H1 (cell line): ENCODE measurements at regions not wholly inside any gene's neighbourhood (a gene's known extent, or its start where the extent isn't known, plus 50 kb on each side); places are given as distances from the start of the nearest gene placed in this dataset.

Source experiments
- CTCF ChIA-PET: fragments of 300-600 bp; sonication (Branson Sonifier 250); formaldehyde crosslinking; loops from one replicate; lab custom pipeline; 2021; ENCODE audit not compliant: partially characterized antibody; lab: Charles Lee
- POLR2A ChIA-PET: fragments of 300-600 bp; sonication (Branson Sonifier 250); formaldehyde crosslinking; loops from one replicate; lab custom pipeline; 2021; ENCODE audit warnings: inconsistent platforms; ENCODE audit not compliant: partially characterized antibody; lab: Charles Lee
- DNase-seq, 2 experiments: peaks; one replicate each; pipeline versions ENCODE4 v3.0.0 to v3.0.0-alpha.2; 2010 to 2022; ENCODE audit warnings: low spot score in 2 of 2, low read depth in 1 of 2, mixed read lengths in 1 of 2
- FAIRE-seq: peaks from 2 replicates; lab custom pipeline; 2011; peaks lifted over from hg19 to GRCh38; lab: Jason Lieb, UNC
- H2AFZ ChIP-seq: 2 replicates; pipeline ENCODE4 v1.8.1; 2012; ENCODE audit warnings: low read length, inconsistent platforms
- H2AK5ac ChIP-seq: 2 replicates; pipeline ENCODE4 v1.6.1; 2013; ENCODE audit warnings: low read depth, low read length
- H2BK120ac ChIP-seq: replicated peaks from 2 replicates; pipeline ENCODE3; 2013; ENCODE audit warnings: low read depth, low read length, inconsistent platforms
- H2BK12ac ChIP-seq: 2 replicates; pipeline ENCODE4 v1.6.1; 2013; ENCODE audit warnings: low read depth, low read length
- H2BK15ac ChIP-seq: 2 replicates; pipeline ENCODE4 v1.6.1; 2013; ENCODE audit warnings: low read length
- H2BK20ac ChIP-seq: 2 replicates; pipeline ENCODE4 v1.6.1; 2013; ENCODE audit warnings: low read length
- H2BK5ac ChIP-seq: 2 replicates; pipeline ENCODE4 v1.6.1; 2013; ENCODE audit warnings: low read depth, low read length
- H3K14ac ChIP-seq: 2 replicates; pipeline ENCODE4 v1.6.1; 2013; ENCODE audit warnings: inconsistent platforms; ENCODE audit not compliant: insufficient read length
- H3K18ac ChIP-seq: 2 replicates; pipeline ENCODE4 v1.6.1; 2013; ENCODE audit warnings: low read length; ENCODE audit errors: extremely low read depth
- H3K23ac ChIP-seq: 2 replicates; pipeline ENCODE4 v1.6.1; 2013; ENCODE audit warnings: inconsistent platforms; ENCODE audit not compliant: insufficient read length
- H3K23me2 ChIP-seq: 2 replicates; pipeline ENCODE4 v1.6.1; 2013; ENCODE audit warnings: low read depth, low read length
- H3K27ac ChIP-seq: 2 replicates; pipeline ENCODE4 v1.6.1; 2011; ENCODE audit warnings: low read depth, low read length, inconsistent platforms
- H3K27me3 ChIP-seq, 4 experiments: replicated peaks in 1 of 4; 1 replicate in 1 of 4; 2 replicates in 3 of 4; pipeline versions ENCODE4 v1.6.1 to v1.8.1; 2011 to 2013; ENCODE audit warnings: low read length in 3 of 4, mild to moderate bottlenecking in 3 of 4, inconsistent platforms in 2 of 4, mixed read lengths in 2 of 4, moderate library complexity in 1 of 4; ENCODE audit not compliant: control insufficient read depth in 3 of 4, insufficient read depth in 3 of 4; ENCODE audit errors: extremely low read depth in 1 of 4
- H3K36me3 ChIP-seq, 4 experiments: 2 replicates each; pipeline versions ENCODE4 v1.6.1 to v1.8.1; 2011 to 2013; ENCODE audit warnings: mild to moderate bottlenecking in 4 of 4, low read length in 3 of 4, moderate library complexity in 2 of 4, control low read depth in 1 of 4, inconsistent platforms in 1 of 4; ENCODE audit not compliant: insufficient read depth in 4 of 4, control insufficient read depth in 2 of 4
- H3K4ac ChIP-seq: replicated peaks from 2 replicates; pipeline ENCODE3; 2013; ENCODE audit warnings: low read length, low read depth, mixed read lengths, inconsistent platforms; ENCODE audit not compliant: insufficient read length
- H3K4me1 ChIP-seq, 4 experiments: replicated peaks in 1 of 4; 1 replicate in 1 of 4; 2 replicates in 3 of 4; pipeline versions ENCODE4 v1.6.1 to v1.8.1; 2011 to 2013; ENCODE audit warnings: low read length in 3 of 4, inconsistent platforms in 2 of 4, mixed read lengths in 1 of 4; ENCODE audit not compliant: insufficient read depth in 4 of 4, control insufficient read depth in 3 of 4
- H3K4me2 ChIP-seq, 2 experiments: 2 replicates each; pipeline versions ENCODE4 v1.6.1 to v1.8.1; 2011 to 2013; ENCODE audit warnings: low read depth in 2 of 2, low read length in 2 of 2, control low read depth in 1 of 2, inconsistent platforms in 1 of 2, mild to moderate bottlenecking in 1 of 2; ENCODE audit not compliant: insufficient read depth in 1 of 2
- H3K4me3 ChIP-seq, 4 experiments: fragments of 200-600, 300-600 bp in 1 of 4; sonication (generic), shearing (Covaris generic), sonication (Bioruptor Twin) in 1 of 4; 2 replicates each; pipeline versions ENCODE4 v1.5.1 to v1.8.1; 2011 to 2016; ENCODE audit warnings: low read length in 4 of 4, low read depth in 3 of 4, control low read depth in 2 of 4, inconsistent platforms in 2 of 4, mild to moderate bottlenecking in 2 of 4, mixed read lengths in 1 of 4, moderate library complexity in 1 of 4; ENCODE audit not compliant: insufficient read depth in 2 of 4; ENCODE audit errors: extremely low read depth in 1 of 4
- H3K56ac ChIP-seq: replicated peaks from 2 replicates; pipeline ENCODE3; 2013; ENCODE audit warnings: low read depth, mild to moderate bottlenecking, mixed read lengths, low read length, inconsistent platforms; ENCODE audit not compliant: insufficient read length
- H3K79me1 ChIP-seq: 2 replicates; pipeline ENCODE4 v1.6.1; 2013; ENCODE audit warnings: low read depth, low read length, control low read depth
- H3K79me2 ChIP-seq, 2 experiments: 2 replicates each; pipeline versions ENCODE4 v1.6.1 to v1.8.1; 2012 to 2013; ENCODE audit warnings: low read length in 2 of 2, mild to moderate bottlenecking in 2 of 2, inconsistent platforms in 1 of 2; ENCODE audit not compliant: insufficient read depth in 2 of 2, control insufficient read depth in 1 of 2
- H3K9ac ChIP-seq, 4 experiments: replicated peaks in 1 of 4; 1 replicate in 1 of 4; 2 replicates in 3 of 4; pipeline versions ENCODE4 v1.6.1 to v1.8.1; 2011 to 2013; ENCODE audit warnings: low read depth in 3 of 4, low read length in 3 of 4, control low read depth in 2 of 4, mild to moderate bottlenecking in 2 of 4, moderate library complexity in 2 of 4, inconsistent platforms in 1 of 4; ENCODE audit errors: extremely low read depth in 1 of 4
- H3K9me3 ChIP-seq, 2 experiments: 2 replicates each; pipeline versions ENCODE4 v1.6.1 to v1.8.1; 2012 to 2013; ENCODE audit warnings: mild to moderate bottlenecking in 2 of 2, moderate library complexity in 2 of 2, control low read depth in 1 of 2, inconsistent platforms in 1 of 2, low read depth in 1 of 2, low read length in 1 of 2, mixed read lengths in 1 of 2; ENCODE audit not compliant: insufficient read depth in 2 of 2
- H4K20me1 ChIP-seq, 2 experiments: replicated peaks in 1 of 2; 2 replicates each; pipeline versions ENCODE3 to v1.8.1; 2011 to 2013; ENCODE audit warnings: inconsistent platforms in 2 of 2, low read length in 2 of 2, mild to moderate bottlenecking in 1 of 2; ENCODE audit not compliant: insufficient read depth in 2 of 2, control insufficient read depth in 1 of 2
- H4K5ac ChIP-seq: 2 replicates; pipeline ENCODE4 v1.6.1; 2013; ENCODE audit warnings: low read length, low read depth, mixed read lengths, inconsistent platforms; ENCODE audit not compliant: insufficient read length
- H4K8ac ChIP-seq: 2 replicates; pipeline ENCODE4 v1.8.0; 2013; ENCODE audit warnings: mild to moderate bottlenecking, moderate library complexity, low read length, inconsistent platforms; ENCODE audit not compliant: insufficient read depth; ENCODE audit errors: extremely low read depth
- H4K91ac ChIP-seq: replicated peaks from 2 replicates; pipeline ENCODE3; 2013; ENCODE audit warnings: low read length, mixed read lengths, inconsistent platforms; ENCODE audit not compliant: insufficient read length
- ATF3 ChIP-seq: IDR thresholded peaks from 2 replicates; pipeline ENCODE4 v1.6.1; 2011; ENCODE audit warnings: low read depth, mild to moderate bottlenecking, low read length; ENCODE audit not compliant: insufficient read depth
- CBX5 ChIP-seq: fragments of 300-800, 300-1000 bp; sonication (generic); IDR thresholded peaks from 2 replicates; pipeline ENCODE4 v1.7.1; 2016; ENCODE audit warnings: antibody characterized with exemption, low read length, low read depth
- CEBPB ChIP-seq: IDR thresholded peaks from 2 replicates; pipeline ENCODE4 v1.6.1; 2012; ENCODE audit warnings: low read depth, low read length
- CHD1 ChIP-seq: IDR thresholded peaks from 2 replicates; pipeline ENCODE4 v1.6.1; 2012; ENCODE audit warnings: low read depth, low read length, improper control_type of control experiment
- CHD2 ChIP-seq: IDR thresholded peaks from 2 replicates; pipeline ENCODE4 v1.6.1; 2012; ENCODE audit warnings: low read length, improper control_type of control experiment
- CTBP2 ChIP-seq: IDR thresholded peaks from 2 replicates; pipeline ENCODE4 v1.7.0; 2011; ENCODE audit warnings: borderline replicate concordance, mild to moderate bottlenecking, moderate library complexity, mixed read lengths, low read length; ENCODE audit not compliant: insufficient read depth, insufficient read length
- FOSL1 ChIP-seq: IDR thresholded peaks from 2 replicates; pipeline ENCODE4 v1.6.1; 2011; ENCODE audit warnings: mild to moderate bottlenecking, low read depth, low read length, moderate library complexity; ENCODE audit not compliant: insufficient read depth
- JUN ChIP-seq: IDR thresholded peaks from 2 replicates; pipeline ENCODE4 v1.6.1; 2011; ENCODE audit warnings: low read depth, mild to moderate bottlenecking, improper control_type of control experiment, low read length
- KDM5A ChIP-seq: fragments of 200-600 bp; IDR thresholded peaks from 2 replicates; pipeline ENCODE4 v1.7.1; 2012; ENCODE audit warnings: mild to moderate bottlenecking, low read length, inconsistent platforms, mixed read lengths
- NANOG ChIP-seq: IDR thresholded peaks from 2 replicates; pipeline ENCODE4 v1.6.1; 2011; ENCODE audit warnings: low read length, low read depth, mild to moderate bottlenecking, inconsistent platforms; ENCODE audit not compliant: insufficient read depth, poor library complexity, severe bottlenecking
- RFX5 ChIP-seq: IDR thresholded peaks from 2 replicates; pipeline ENCODE4 v1.6.1; 2011; ENCODE audit warnings: low read depth, low read length, improper control_type of control experiment, borderline replicate concordance
- SP1 ChIP-seq: IDR thresholded peaks from 2 replicates; pipeline ENCODE4 v1.6.1; 2011; ENCODE audit warnings: low read depth, low read length
- TAF1 ChIP-seq: IDR thresholded peaks from 2 replicates; pipeline ENCODE4 v1.6.1; 2011; ENCODE audit warnings: mild to moderate bottlenecking, low read depth, low read length
- WGBS, 2 experiments: shearing (Covaris generic) in 1 of 2; methylation state at CpG; one replicate each; pipeline versions ENCODE4 v1.1.6 to v1.1.7; 2013 to 2015; ENCODE audit warnings: low lambda C conversion rate in 2 of 2, mixed read lengths in 2 of 2, inconsistent platforms in 1 of 2, low coverage in 1 of 2, missing lambda C conversion rate in 1 of 2; ENCODE audit not compliant: insufficient replicate concordance in 2 of 2, insufficient coverage in 1 of 2, insufficient read length in 1 of 2; ENCODE audit errors: extremely low coverage in 1 of 2, missing lambda C conversion rate in 1 of 2; 5-methylcytosine and 5-hydroxymethylcytosine counted together
- TF ChIP-seq, protein P1 (sequence below): IDR thresholded peaks from 2 replicates; pipeline ENCODE4 v1.6.1; 2012; ENCODE audit warnings: inconsistent platforms

DNA sequence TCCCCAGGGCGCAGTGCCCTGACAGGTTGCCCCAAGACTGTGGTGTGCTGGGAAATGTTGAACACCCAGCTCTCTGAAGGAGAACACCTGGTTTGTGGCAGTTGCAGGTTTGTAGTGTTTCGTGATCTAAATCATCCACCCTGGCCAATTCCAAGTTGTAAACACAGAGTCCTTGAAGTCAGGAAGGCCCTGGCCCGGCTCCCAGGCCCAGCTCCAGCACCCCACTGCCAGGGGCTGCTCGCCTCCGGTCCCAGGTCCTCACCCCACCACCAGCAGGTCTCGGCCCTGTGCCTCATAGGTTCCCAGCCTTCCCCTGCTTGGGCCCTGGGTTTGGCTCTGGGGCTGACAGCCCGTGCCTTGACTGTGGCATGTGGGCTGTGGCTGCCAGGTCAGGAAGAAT, 121.4 kb upstream of the MLN start:
- Histone ChIP-seq H3K9ac (no peak overlapping the region), H3K4me1 (peaks cover 0 to 14% (median 6%) of the 10 kb centered on the region in 4 experiments; a peak in 3 of 7 replicates), H3K27ac (no peak overlapping the region), H3K4ac (no peak overlapping the region), H3K4me2 (no peak overlapping the region), H3K23me2 (no peaks in the 10 kb centered on the region), H2BK12ac (0 out of 2 replicates have a peak overlapping the region, but pooled peaks have one; percentile 75), H2AFZ (no peak overlapping the region), H3K18ac (no peak overlapping the region), H3K14ac (no peak overlapping the region), H4K8ac (no peak overlapping the region), H3K36me3 (no peaks in the 10 kb centered on the region), H3K4me3 (no peak overlapping the region), H2BK5ac (no peak overlapping the region), H2BK15ac (no peak overlapping the region), H3K79me2 (no peaks in the 10 kb centered on the region), H3K9me3 (no peaks in the 10 kb centered on the region), H3K23ac (no peak overlapping the region), H3K27me3 (peaks cover 0 to 3% (median 0%) of the 10 kb centered on the region in 4 experiments; a peak in 2 of 7 replicates), H2BK120ac (no peak overlapping the region), H2AK5ac (no peak overlapping the region), H2BK20ac (no peak overlapping the region), H3K79me1 (no peaks in the 10 kb centered on the region), H4K5ac (no peak overlapping the region), H4K20me1 (no peaks in the 10 kb centered on the region), H3K56ac (no peak overlapping the region), H4K91ac (no peak overlapping the region)
- ChIA-PET CTCF (no interaction called here), POLR2A (no interaction called here)
- FAIRE-seq (no peak), DNase-seq (no peak)
- 96% methylated on average over 4 of the region's 7 CpGs; no CpG with 5 or more reads in 1 of the 2 experiments for WGBS, 2 experiments
- TF ChIP-seq TAF1 (no peak), CEBPB (no peak), ATF3 (no peak), CHD2 (no peak), FOSL1 (no peak), CHD1 (no peak), JUN (no peak), KDM5A (no peak), CBX5 (no peak), CTBP2 (no peak), RFX5 (no peak), SP1 (no peak), NANOG (no peak)
- TF ChIP-seq, protein P1, sequence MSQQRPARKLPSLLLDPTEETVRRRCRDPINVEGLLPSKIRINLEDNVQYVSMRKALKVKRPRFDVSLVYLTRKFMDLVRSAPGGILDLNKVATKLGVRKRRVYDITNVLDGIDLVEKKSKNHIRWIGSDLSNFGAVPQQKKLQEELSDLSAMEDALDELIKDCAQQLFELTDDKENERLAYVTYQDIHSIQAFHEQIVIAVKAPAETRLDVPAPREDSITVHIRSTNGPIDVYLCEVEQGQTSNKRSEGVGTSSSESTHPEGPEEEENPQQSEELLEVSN = no peak
